Lung (tissue), 11 donors: ENCODE measurements at regions not wholly inside any gene's neighbourhood (a gene's known extent, or its start where the extent isn't known, plus 50 kb on each side); places are given as distances from the start of the nearest gene placed in this dataset.

Experiments
- ATAC-seq: fragments of 200-7000 bp; cut with Tn5 transposase; one replicate; pipeline ENCODE4 v1.9.1; 2020; ENCODE audit warnings: moderate number of reproducible peaks; ENCODE audit not compliant: insufficient read depth, low FRiP score
- DNase-seq, 3 donors: peaks; one replicate each; pipeline ENCODE4 v3.0.0-alpha.2; 2013 to 2017
- H3K27ac ChIP-seq, 2 donors: one replicate each; pipeline ENCODE4 v1.5.1; 2013; ENCODE audit warnings: mild to moderate bottlenecking in 2 of 2, moderate library complexity in 2 of 2, control low read depth in 1 of 2, inconsistent platforms in 1 of 2, low read depth in 1 of 2, low read length in 1 of 2
- H3K27me3 ChIP-seq, 3 donors: one replicate each; pipeline ENCODE4 v1.5.1; 2013; ENCODE audit warnings: low read length in 2 of 3; ENCODE audit not compliant: control insufficient read depth in 3 of 3, insufficient read depth in 3 of 3
- H3K36me3 ChIP-seq, 4 donors: one replicate each; pipeline ENCODE4 v1.5.1; 2013; ENCODE audit warnings: low read length in 4 of 4, mild to moderate bottlenecking in 1 of 4, moderate library complexity in 1 of 4; ENCODE audit not compliant: control insufficient read depth in 4 of 4, insufficient read depth in 4 of 4
- H3K4me1 ChIP-seq, 5 donors: one replicate each; pipeline ENCODE4 v1.5.1; 2013; ENCODE audit warnings: low read length in 5 of 5, mild to moderate bottlenecking in 2 of 5, moderate library complexity in 1 of 5; ENCODE audit not compliant: control insufficient read depth in 5 of 5, insufficient read depth in 5 of 5
- H3K4me3 ChIP-seq: one replicate; pipeline ENCODE4 v1.5.1; 2013; ENCODE audit warnings: mild to moderate bottlenecking, control low read depth, moderate library complexity
- H3K9ac ChIP-seq, 2 donors: one replicate each; pipeline ENCODE4 v1.5.1; 2013; ENCODE audit warnings: low read length in 2 of 2, control low read depth in 1 of 2; ENCODE audit not compliant: insufficient read depth in 1 of 2
- H3K9me3 ChIP-seq, 4 donors: one replicate each; pipeline ENCODE4 v1.5.1; 2013; ENCODE audit warnings: low read length in 3 of 4, mild to moderate bottlenecking in 1 of 4, moderate library complexity in 1 of 4; ENCODE audit not compliant: control insufficient read depth in 4 of 4, insufficient read depth in 3 of 4
- WGBS, 2 donors: extraction: QIAGEN DNeasy Blood & Tissue Kit; methylation state at CpG; one replicate each; pipeline ENCODE4 v1.1.7; 2013; 5-methylcytosine and 5-hydroxymethylcytosine counted together
- TF ChIP-seq, protein P1 (sequence below): IDR thresholded peaks from 2 replicates; pipeline ENCODE4 v1.5.1; 2012; ENCODE audit warnings: mild to moderate bottlenecking; ENCODE audit errors: control extremely low read depth, extremely low read depth
- donor health status: control.
- donor health status: control.
- donor health status: Bipolar disorder and iron deficiency.
- donor health status: healthy.
- donor health status: DM: yes; HTN: yes; CAD: no.

DNA sequence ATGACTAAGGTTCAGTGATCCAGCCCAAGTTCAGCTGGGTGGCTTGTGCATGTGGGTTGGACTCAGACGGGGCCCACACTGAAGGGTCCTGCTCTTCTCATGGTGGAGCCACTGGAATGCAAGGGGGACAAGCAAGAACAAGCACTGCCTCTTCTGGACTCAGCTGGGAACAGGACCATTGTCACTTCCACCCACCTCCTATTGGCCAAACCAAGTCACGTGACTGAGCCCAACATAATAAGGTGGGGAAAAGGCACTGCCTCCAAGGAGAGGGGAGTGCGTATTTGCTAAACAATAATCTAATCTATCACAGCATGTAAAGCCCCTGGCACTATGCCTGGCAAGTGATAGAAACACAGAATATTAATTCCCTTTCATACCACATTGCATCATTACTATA, 87.1 kb downstream of the CHST1 start:
- peaks cover 0 to 8% (median 0%) of the 10 kb centered on the region in 3 donors for H3K27me3 ChIP-seq
- ATAC-seq = no peak
- H3K4me3 ChIP-seq = no peak overlapping the region

DNA sequence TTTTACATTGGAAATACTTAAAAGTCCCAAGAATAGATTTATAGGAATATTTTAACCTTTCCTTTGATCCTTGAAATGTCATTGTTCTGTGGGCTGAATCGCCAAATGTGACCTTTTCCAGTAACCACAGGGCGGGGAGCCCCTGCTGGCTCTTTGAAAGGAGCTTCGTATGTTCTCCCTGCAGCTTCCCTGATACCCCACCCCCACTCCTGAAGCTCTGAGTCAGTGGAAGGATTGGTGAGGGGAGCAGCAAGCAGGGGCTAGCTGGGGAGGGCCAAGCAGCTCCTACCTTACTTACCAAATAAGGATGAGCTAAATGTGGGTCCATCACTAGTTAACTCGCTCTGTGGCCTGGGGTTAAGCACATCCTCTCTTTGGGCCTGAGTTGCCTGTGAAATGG, 87.7 kb downstream of the CHST1 start:
- Histone ChIP-seq H3K4me3 (no peak overlapping the region), H3K9ac (no peak overlapping the region), H3K27me3 (peaks cover 0 to 8% (median 0%) of the 10 kb centered on the region in 3 donors), H3K9me3 (peaks cover 0 to 3% (median 0%) of the 10 kb centered on the region in 4 donors), H3K4me1 (no peaks in the 10 kb centered on the region), H3K27ac (no peak overlapping the region), H3K36me3 (no peaks in the 10 kb centered on the region)
- DNase-seq (no peak), ATAC-seq (no peak)
- TF ChIP-seq, protein P1, sequence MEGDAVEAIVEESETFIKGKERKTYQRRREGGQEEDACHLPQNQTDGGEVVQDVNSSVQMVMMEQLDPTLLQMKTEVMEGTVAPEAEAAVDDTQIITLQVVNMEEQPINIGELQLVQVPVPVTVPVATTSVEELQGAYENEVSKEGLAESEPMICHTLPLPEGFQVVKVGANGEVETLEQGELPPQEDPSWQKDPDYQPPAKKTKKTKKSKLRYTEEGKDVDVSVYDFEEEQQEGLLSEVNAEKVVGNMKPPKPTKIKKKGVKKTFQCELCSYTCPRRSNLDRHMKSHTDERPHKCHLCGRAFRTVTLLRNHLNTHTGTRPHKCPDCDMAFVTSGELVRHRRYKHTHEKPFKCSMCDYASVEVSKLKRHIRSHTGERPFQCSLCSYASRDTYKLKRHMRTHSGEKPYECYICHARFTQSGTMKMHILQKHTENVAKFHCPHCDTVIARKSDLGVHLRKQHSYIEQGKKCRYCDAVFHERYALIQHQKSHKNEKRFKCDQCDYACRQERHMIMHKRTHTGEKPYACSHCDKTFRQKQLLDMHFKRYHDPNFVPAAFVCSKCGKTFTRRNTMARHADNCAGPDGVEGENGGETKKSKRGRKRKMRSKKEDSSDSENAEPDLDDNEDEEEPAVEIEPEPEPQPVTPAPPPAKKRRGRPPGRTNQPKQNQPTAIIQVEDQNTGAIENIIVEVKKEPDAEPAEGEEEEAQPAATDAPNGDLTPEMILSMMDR = no peak
- WGBS, 2 donors = 42 to 45% methylated on average over 4 of the region's 4 CpGs

More for the DNA sequence above, 87.1 kb downstream of the CHST1 start:
- H3K4me1 ChIP-seq = no peaks in the 10 kb centered on the region
- no peak overlapping the region for H3K9ac ChIP-seq
- H3K36me3 ChIP-seq = no peaks in the 10 kb centered on the region
- 71 to 80% methylated on average over 3 of the region's 3 CpGs for WGBS, 2 donors
- TF ChIP-seq, protein P1 = no peak
- peaks cover 0 to 3% (median 0%) of the 10 kb centered on the region in 4 donors for H3K9me3 ChIP-seq
- DNase-seq = no peak
- H3K27ac ChIP-seq = no peak overlapping the region

DNA sequence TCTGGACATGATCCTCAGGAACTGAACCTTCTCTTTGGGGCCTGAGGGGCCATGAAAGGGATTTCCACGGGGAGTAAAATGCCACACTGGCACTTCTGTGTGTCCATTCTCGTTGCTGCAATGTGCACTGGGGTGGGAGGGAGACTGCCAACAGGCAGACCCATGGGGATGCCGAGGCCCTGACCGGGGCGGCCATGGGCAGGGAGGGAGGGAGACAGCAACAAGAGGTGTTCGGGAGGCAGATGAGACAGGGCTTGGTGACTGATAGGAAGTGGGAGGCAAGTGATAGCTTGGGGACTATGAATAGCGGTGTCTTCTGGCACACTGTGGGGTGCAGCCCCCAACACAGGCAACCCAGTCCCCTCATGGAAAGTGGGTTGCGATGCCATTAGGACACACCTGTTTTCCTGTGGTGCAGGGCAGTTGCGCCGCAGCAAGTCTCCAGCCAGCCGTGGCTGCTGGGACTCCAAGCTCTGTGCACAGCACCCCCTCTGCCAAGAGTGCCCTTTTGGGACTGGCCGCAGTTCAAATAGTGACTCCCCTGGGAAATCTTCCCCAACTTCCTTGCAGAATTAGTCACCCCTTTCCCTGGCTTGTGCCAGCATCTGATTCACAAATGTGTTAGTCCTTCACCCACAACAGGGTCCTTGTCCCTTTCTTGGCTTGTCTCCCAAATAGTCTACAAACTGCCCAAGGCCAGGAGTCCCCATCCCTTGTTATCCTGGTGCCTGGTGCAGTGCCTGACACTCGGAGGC, 88.8 kb downstream of the CHST1 start:
- Histone ChIP-seq H3K27ac (no peak overlapping the region), H3K9me3 (peaks cover 0 to 3% (median 0%) of the 10 kb centered on the region in 4 donors), H3K27me3 (peaks cover 0 to 8% (median 0%) of the 10 kb centered on the region in 3 donors), H3K4me3 (no peak overlapping the region), H3K4me1 (no peaks in the 10 kb centered on the region), H3K9ac (no peak overlapping the region), H3K36me3 (no peaks in the 10 kb centered on the region)
- DNase-seq (no peak), ATAC-seq (no peak)
- 76 to 77% methylated on average over 13 of the region's 13 CpGs for WGBS, 2 donors
- TF ChIP-seq, protein P1 = no peak
